ENCODE measurements at regions not wholly inside any gene's neighbourhood (a gene's known extent, or its start where the extent isn't known, plus 50 kb on each side); places are given as distances from the start of the nearest gene placed in this dataset.
A peak's percentile ranks its signal among the peaks of the same experiment; 100 is the strongest.

DNA sequence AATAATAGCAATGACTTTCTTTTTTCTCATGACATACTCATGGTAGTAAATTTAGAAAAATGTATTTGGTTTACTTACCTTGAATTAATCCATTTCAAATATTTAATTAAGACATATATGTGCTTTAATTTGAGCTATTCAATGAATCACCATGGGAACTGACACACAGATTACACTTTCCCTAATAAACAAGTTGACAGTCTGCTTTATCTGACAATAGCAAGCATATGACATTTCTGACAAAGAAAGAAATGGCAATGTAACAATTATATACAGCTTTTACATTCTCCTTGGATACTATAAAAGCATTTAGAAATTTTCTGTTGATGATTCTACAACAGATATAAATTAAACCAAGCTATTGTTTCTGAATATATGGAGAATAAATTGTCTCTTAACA lies 382.5 kb downstream of the CYLC2 start (continued):
- TF ChIP-seq, protein P1, sequence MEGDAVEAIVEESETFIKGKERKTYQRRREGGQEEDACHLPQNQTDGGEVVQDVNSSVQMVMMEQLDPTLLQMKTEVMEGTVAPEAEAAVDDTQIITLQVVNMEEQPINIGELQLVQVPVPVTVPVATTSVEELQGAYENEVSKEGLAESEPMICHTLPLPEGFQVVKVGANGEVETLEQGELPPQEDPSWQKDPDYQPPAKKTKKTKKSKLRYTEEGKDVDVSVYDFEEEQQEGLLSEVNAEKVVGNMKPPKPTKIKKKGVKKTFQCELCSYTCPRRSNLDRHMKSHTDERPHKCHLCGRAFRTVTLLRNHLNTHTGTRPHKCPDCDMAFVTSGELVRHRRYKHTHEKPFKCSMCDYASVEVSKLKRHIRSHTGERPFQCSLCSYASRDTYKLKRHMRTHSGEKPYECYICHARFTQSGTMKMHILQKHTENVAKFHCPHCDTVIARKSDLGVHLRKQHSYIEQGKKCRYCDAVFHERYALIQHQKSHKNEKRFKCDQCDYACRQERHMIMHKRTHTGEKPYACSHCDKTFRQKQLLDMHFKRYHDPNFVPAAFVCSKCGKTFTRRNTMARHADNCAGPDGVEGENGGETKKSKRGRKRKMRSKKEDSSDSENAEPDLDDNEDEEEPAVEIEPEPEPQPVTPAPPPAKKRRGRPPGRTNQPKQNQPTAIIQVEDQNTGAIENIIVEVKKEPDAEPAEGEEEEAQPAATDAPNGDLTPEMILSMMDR (conservative IDR thresholded peaks at IDR 0.05; ENCODE audit: low read depth in 2 of 2): no peak

DNA sequence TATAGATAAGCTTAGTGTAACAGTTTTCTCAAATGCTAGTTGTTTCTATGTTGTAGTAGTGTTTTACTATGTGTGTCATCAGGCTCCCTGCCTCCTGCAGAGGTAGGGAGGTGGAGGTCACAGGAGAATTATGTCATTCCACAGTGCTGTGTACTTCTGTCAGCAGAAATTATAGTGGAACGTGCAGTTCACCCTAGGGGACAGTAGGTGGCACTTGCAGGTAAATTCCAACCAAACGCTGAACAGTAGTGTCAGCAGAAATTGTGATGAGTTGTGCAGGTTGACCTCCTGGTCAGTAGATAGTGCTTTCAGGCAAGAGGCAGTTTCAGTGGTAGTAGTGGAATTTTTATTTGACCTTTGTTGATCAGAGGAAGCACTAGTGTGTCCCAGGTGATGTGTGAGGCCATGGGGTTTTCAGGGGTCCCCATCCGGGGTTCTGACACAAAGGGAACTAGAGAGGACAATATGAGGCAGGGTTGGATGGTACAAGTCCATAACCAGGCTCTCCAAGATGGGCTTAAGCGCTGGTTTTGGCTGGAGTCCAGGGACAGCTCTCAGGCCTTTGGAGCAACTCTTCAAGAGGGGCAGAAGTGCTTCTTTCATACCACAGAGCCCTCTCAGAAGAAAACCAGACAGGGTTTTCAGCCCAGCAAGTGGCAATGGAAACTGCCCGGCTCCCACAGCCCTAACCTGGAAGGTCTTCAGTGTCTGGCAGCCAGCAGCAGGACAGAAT lies 402.9 kb downstream of the CYLC2 start:
- H3K36me3 Mint-ChIP-seq (ENCODE audit: low read depth): peaks cover 26% of the 10 kb centered on the region; the same call in 2 of the 3 replicates
- Histone ChIP-seq H2AFZ (no peak overlapping the region), H3K9me2 (ENCODE audit: insufficient read depth) (no peaks in the 10 kb centered on the region; the same call in 1 of the 2 replicates), H3K4me3 (no peak overlapping the region), H3K4me1 (ENCODE audit: insufficient read depth) (no peaks in the 10 kb centered on the region), H3K27ac (ENCODE audit: low read depth) (no peak overlapping the region), H3K79me2 (replicated peaks; ENCODE audit: insufficient read depth) (no peaks in the 10 kb centered on the region), H3K4me2 (no peak overlapping the region), H3K27me3 (ENCODE audit: insufficient read depth) (no peaks in the 10 kb centered on the region), H4K20me1 (replicated peaks; ENCODE audit: insufficient read depth) (no peaks in the 10 kb centered on the region), H3K36me3 (ENCODE audit: insufficient read depth) (no peaks in the 10 kb centered on the region), H3F3A (replicated peaks; ENCODE audit: low read depth) (no peaks in the 10 kb centered on the region)
- ATAC-seq (no peak), DNase-seq (ENCODE audit: low spot score) (peak; percentile 36)
- TF ChIP-seq CREB1 (CRISPR knock-in tag; IDR thresholded peaks at IDR 0.05; ENCODE audit: low read depth) (no peak), JUNB (IDR thresholded peaks at IDR 0.05; ENCODE audit: unreplicated experiment) (no peak), ZNF462 (CRISPR knock-in tag; IDR thresholded peaks at IDR 0.05) (no peak), EZH2phosphoT487 (IDR thresholded peaks at IDR 0.05; ENCODE audit: unreplicated experiment) (no peak)
- TF ChIP-seq, protein P1 (conservative IDR thresholded peaks at IDR 0.05; ENCODE audit: low read depth in 2 of 2): peak; percentile 47 to 50
- peaks cover 95% of the 10 kb centered on the region for H3K9me3 Mint-ChIP-seq
- H3K27me3 Mint-ChIP-seq (ENCODE audit: insufficient read depth, low read depth, poor library complexity): no peaks in the 10 kb centered on the region
- no peaks in the 10 kb centered on the region for H3K4me1 Mint-ChIP-seq
- H3K27ac Mint-ChIP-seq: no peak overlapping the region
- no peak overlapping the region for H3K4me3 Mint-ChIP-seq
